ENCODE measurements at regions not wholly inside any gene's neighbourhood (a gene's known extent, or its start where the extent isn't known, plus 50 kb on each side); places are given as distances from the start of the nearest gene placed in this dataset.
"Not testable (repeated sequence)": the region's sequence is repeated elsewhere in the genome, so short reads cannot be mapped to it uniquely, and the experiment has no call there.

- no peak for DNase-seq (ENCODE audit: low read depth)
These were observed 113.1 kb downstream of the CDCA7 start for GRCh38 chr2:173467751-173468150.

GRCh38 chr2:173468266-173468793, 113.7 kb downstream of the CDCA7 start:
- DNase-seq (ENCODE audit: low read depth): no peak

- no peak for DNase-seq (ENCODE audit: low read depth)
These were observed 117.4 kb downstream of the CDCA7 start for GRCh38 chr2:173472112-173472511.

GRCh38 chr2:173483137-173483536, 128.5 kb downstream of the CDCA7 start:
- no peak for DNase-seq (ENCODE audit: low read depth)

GRCh38 chr2:173488861-173489260, 134.2 kb downstream of the CDCA7 start:
- DNase-seq (ENCODE audit: low read depth): no peak

- no peak for DNase-seq (ENCODE audit: low read depth)
These were observed 136.7 kb downstream of the CDCA7 start for GRCh38 chr2:173491418-173491817.

GRCh38 chr2:173493874-173494273, 139.2 kb downstream of the CDCA7 start:
- DNase-seq (ENCODE audit: low read depth): no peak

- no peak for DNase-seq (ENCODE audit: low read depth)
These were observed 142.1 kb downstream of the CDCA7 start for GRCh38 chr2:173496746-173497145.

- DNase-seq (ENCODE audit: low read depth): no peak
These were observed 146.3 kb downstream of the CDCA7 start for GRCh38 chr2:173500953-173501352.

- DNase-seq (ENCODE audit: low read depth): no peak
These were observed 147.6 kb downstream of the CDCA7 start for GRCh38 chr2:173502296-173502695.

GRCh38 chr2:173511357-173511756, 156.7 kb downstream of the CDCA7 start:
- no peak for DNase-seq (ENCODE audit: low read depth)

GRCh38 chr2:173511942-173512341, 157.3 kb downstream of the CDCA7 start:
- DNase-seq (ENCODE audit: low read depth): no peak

- DNase-seq (ENCODE audit: low read depth): no peak
These were observed 158.5 kb downstream of the CDCA7 start for GRCh38 chr2:173513107-173513727.

- no peak for DNase-seq (ENCODE audit: low read depth)
These were observed 166.2 kb downstream of the CDCA7 start for GRCh38 chr2:173520918-173521317.

GRCh38 chr2:173521450-173522192, 166.9 kb downstream of the CDCA7 start:
- no peak for DNase-seq (ENCODE audit: low read depth)

- DNase-seq (ENCODE audit: low read depth): no peak
These were observed 168.8 kb downstream of the CDCA7 start for GRCh38 chr2:173523497-173523896.

- no peak for DNase-seq (ENCODE audit: low read depth)
These were observed 169.7 kb downstream of the CDCA7 start for GRCh38 chr2:173524256-173524955.

GRCh38 chr2:173532732-173533531, 178.3 kb downstream of the CDCA7 start:
- not testable (repeated sequence) for DNase-seq (ENCODE audit: low read depth)

- no peak for DNase-seq (ENCODE audit: low read depth)
These were observed 183.0 kb downstream of the CDCA7 start for GRCh38 chr2:173537694-173538093.

GRCh38 chr2:173539615-173540014, 184.9 kb downstream of the CDCA7 start:
- no peak for DNase-seq (ENCODE audit: low read depth)

GRCh38 chr2:173544641-173545363, 190.1 kb downstream of the CDCA7 start:
- no peak for DNase-seq (ENCODE audit: low read depth)

All from stimulated activated CD8-positive, alpha-beta memory T cell treated with anti-CD3 and anti-CD28 coated beads, Interleukin-7, amount 100 ng/mL, for 24 hours (primary cell).